GM23338 (cell line): ENCODE measurements at regions not wholly inside any gene's neighbourhood (a gene's known extent, or its start where the extent isn't known, plus 50 kb on each side); places are given as distances from the start of the nearest gene placed in this dataset.

Experiments
- CREB1 ChIP-seq: fragments of 250-450 bp; sonication (Bioruptor Pico); IDR thresholded peaks from 2 replicates; pipeline ENCODE4 v1.5.0; 2020; ENCODE audit warnings: low read depth, mild to moderate bottlenecking, moderate library complexity
- EZH2 ChIP-seq: fragments of 200-600 bp; sonication (generic); IDR thresholded peaks from one replicate; pipeline ENCODE4 v1.8.0; 2017; ENCODE audit warnings: antibody characterized with exemption, mild to moderate bottlenecking, low read depth; ENCODE audit not compliant: unreplicated experiment
- EZH2phosphoT487 ChIP-seq: fragments of 200-600 bp; sonication (generic); IDR thresholded peaks from one replicate; pipeline ENCODE4 v1.8.1; 2018; ENCODE audit warnings: antibody characterized with exemption; ENCODE audit not compliant: unreplicated experiment
- REST ChIP-seq: IDR thresholded peaks from one replicate; pipeline ENCODE4 v1.6.1; 2018; ENCODE audit warnings: antibody characterized with exemption; ENCODE audit not compliant: unreplicated experiment

GRCh38 chr3:181915551-181915950, 203.8 kb downstream of the SOX2 start:
- TF ChIP-seq REST (no peak), EZH2phosphoT487 (no peak), CREB1 (CRISPR knock-in tag) (no peak), EZH2 (no peak)
